ENCODE measurements at regions not wholly inside any gene's neighbourhood (a gene's known extent, or its start where the extent isn't known, plus 50 kb on each side); places are given as distances from the start of the nearest gene placed in this dataset.

GRCh38 chr2:234706086-234706485, 209.2 kb upstream of the ARL4C start:
- Histone ChIP-seq H4K20me1 (ENCODE audit: control insufficient read depth, insufficient read depth) (no peaks in the 10 kb centered on the region), H3K79me2 (ENCODE audit: control insufficient read depth, insufficient read depth, low read length) (no peaks in the 10 kb centered on the region), H3K27ac (ENCODE audit: control insufficient read depth, insufficient read depth) (no peak overlapping the region), H3K9me3 (replicated peaks; ENCODE audit: control insufficient read depth, insufficient read depth, low read length) (no peaks in the 10 kb centered on the region), H3K9ac (ENCODE audit: control insufficient read depth, insufficient read depth, low read length) (no peak overlapping the region), H3K27me3 (replicated peaks in 1 of 2; ENCODE audit: control insufficient read depth in 2 of 2, insufficient read depth in 2 of 2, low read length in 1 of 2) (no peaks in the 10 kb centered on the region), H3K4me3 (no peak overlapping the region), H3K36me3 (ENCODE audit: control insufficient read depth in 2 of 2, insufficient read depth in 2 of 2, low read length in 1 of 2) (no peaks in the 10 kb centered on the region), H2AFZ (ENCODE audit: control insufficient read depth, low read depth, low read length) (no peak overlapping the region), H3K4me2 (ENCODE audit: control insufficient read depth, insufficient read depth) (no peak overlapping the region), H3K4me1 (ENCODE audit: control insufficient read depth, insufficient read depth, low read length) (no peaks in the 10 kb centered on the region)
- POLR2A ChIA-PET = no interaction called here
- 15% methylated on average over 3 of the region's 3 CpGs for WGBS (ENCODE audit: insufficient coverage, insufficient replicate concordance, low lambda C conversion rate, missing lambda C conversion rate)
- no peak for DNase-seq (ENCODE audit: low read depth, low spot score)
- TF ChIP-seq SKIL (IDR thresholded peaks at IDR 0.05; ENCODE audit: low read depth, poor library complexity, severe bottlenecking) = no peak
- TF ChIP-seq CHD2 (IDR thresholded peaks at IDR 0.05; ENCODE audit: borderline replicate concordance, low read depth, low read length) = no peak
- no peak for TF ChIP-seq ETV6 (conservative IDR thresholded peaks at IDR 0.05 in 1 of 2, IDR thresholded peaks at IDR 0.05 in 1 of 2; ENCODE audit: borderline replicate concordance in 1 of 2, low read depth in 1 of 2)
- TF ChIP-seq ZSCAN29 (IDR thresholded peaks at IDR 0.05) = no peak
- no peak for FAIRE-seq
- in situ Hi-C loops (cut with MboI) (no loop called here), intact Hi-C loops (cut with micrococcal nuclease; ENCODE audit: unreplicated experiment) (no loop called here)
- SMC1A ChIA-PET (ENCODE audit: uncharacterized antibody, unreplicated experiment) = no interaction called here
- RAD21 ChIA-PET (ENCODE audit: unreplicated experiment) = no interaction called here
- no peak for ATAC-seq
- CTCF ChIA-PET = no interaction called here
- BruUV-seq (replicated peaks) = no TSS peak

- SMC1A ChIA-PET (ENCODE audit: uncharacterized antibody, unreplicated experiment) = interaction anchor here (1.1 kb wide), 1 partner anchor 24 kb away, joined by 3 read pairs; no protein-coding TSS in a partner anchor
- ATAC-seq (no peak), FAIRE-seq (no peak), DNase-seq (ENCODE audit: low read depth, low spot score) (no peak)
- no peak overlapping the region for H3K4me2 ChIP-seq (ENCODE audit: control insufficient read depth, insufficient read depth)
- H2AFZ ChIP-seq (ENCODE audit: control insufficient read depth, low read depth, low read length) = no peak overlapping the region
- no peak overlapping the region for H3K4me3 ChIP-seq
- TF ChIP-seq CREM (IDR thresholded peaks at IDR 0.05; ENCODE audit: low read depth) = no peak
- TF ChIP-seq ESRRA (IDR thresholded peaks at IDR 0.05; ENCODE audit: low read length) = no peak
- no peaks in the 10 kb centered on the region for H3K9me3 ChIP-seq (replicated peaks; ENCODE audit: control insufficient read depth, insufficient read depth, low read length)
- BruUV-seq (replicated peaks) = no TSS peak
- H3K79me2 ChIP-seq (ENCODE audit: control insufficient read depth, insufficient read depth, low read length) = no peaks in the 10 kb centered on the region
- no peaks in the 10 kb centered on the region for H4K20me1 ChIP-seq (ENCODE audit: control insufficient read depth, insufficient read depth)
- RAD21 ChIA-PET (ENCODE audit: unreplicated experiment) = no interaction called here
- H3K9ac ChIP-seq (ENCODE audit: control insufficient read depth, insufficient read depth, low read length) = no peak overlapping the region
- H3K36me3 ChIP-seq (ENCODE audit: control insufficient read depth in 2 of 2, insufficient read depth in 2 of 2, low read length in 1 of 2) = no peaks in the 10 kb centered on the region
- no peak overlapping the region for H3K27ac ChIP-seq (ENCODE audit: control insufficient read depth, insufficient read depth)
- in situ Hi-C loops (cut with MboI) = no loop called here
- intact Hi-C loops (cut with micrococcal nuclease; ENCODE audit: unreplicated experiment) = no loop called here
- CTCF ChIA-PET = interaction anchor here (0.6 kb wide), 1 partner anchor 160 kb away, joined by 3 read pairs; no protein-coding TSS in a partner anchor
- POLR2A ChIA-PET = no interaction called here
- WGBS (ENCODE audit: insufficient coverage, insufficient replicate concordance, low lambda C conversion rate, missing lambda C conversion rate) = 16% methylated on average over 3 of the region's 3 CpGs
- H3K27me3 ChIP-seq (replicated peaks in 1 of 2; ENCODE audit: control insufficient read depth in 2 of 2, insufficient read depth in 2 of 2, low read length in 1 of 2) = no peaks in the 10 kb centered on the region
- H3K4me1 ChIP-seq (ENCODE audit: control insufficient read depth, insufficient read depth, low read length) = no peaks in the 10 kb centered on the region
These were observed 208.2 kb upstream of the ARL4C start for GRCh38 chr2:234705108-234705507.
